ENCODE measurements at regions not wholly inside any gene's neighbourhood (a gene's known extent, or its start where the extent isn't known, plus 50 kb on each side); places are given as distances from the start of the nearest gene placed in this dataset.
"Not testable (repeated sequence)": the region's sequence is repeated elsewhere in the genome, so short reads cannot be mapped to it uniquely, and the experiment has no call there.

- no peak for DNase-seq (ENCODE audit: low spot score)
Measured at GRCh38 chr17:49898366-49899190, 50.7 kb upstream of the TAC4 start.

- peak; percentile 84 for DNase-seq (ENCODE audit: low spot score)
Measured at GRCh38 chr17:49899191-49899485, 51.3 kb upstream of the TAC4 start.

- no peak for DNase-seq (ENCODE audit: low spot score)
Measured at GRCh38 chr17:49899588-49899987, 51.7 kb upstream of the TAC4 start.

GRCh38 chr17:49900801-49901200 lies 52.9 kb upstream of the TAC4 start:
- not testable (repeated sequence) for DNase-seq (ENCODE audit: low spot score)

GRCh38 chr17:49901460-49902331 lies 53.8 kb upstream of the TAC4 start:
- peak; percentile 66 for DNase-seq (ENCODE audit: low spot score)

GRCh38 chr17:49903523-49903922 lies 55.7 kb upstream of the TAC4 start:
- DNase-seq (ENCODE audit: low spot score) = no peak

GRCh38 chr17:49904893-49905292 lies 57.0 kb upstream of the TAC4 start:
- DNase-seq (ENCODE audit: low spot score) = no peak

GRCh38 chr17:49906531-49907136 lies 58.8 kb upstream of the TAC4 start:
- no peak for DNase-seq (ENCODE audit: low spot score)

GRCh38 chr17:49907279-49907678 lies 59.4 kb upstream of the TAC4 start:
- no peak for DNase-seq (ENCODE audit: low spot score)

GRCh38 chr17:49908782-49909714 lies 59.9 kb upstream of the DLX4 start:
- no peak for DNase-seq (ENCODE audit: low spot score)

GRCh38 chr17:49910094-49910857 lies 58.7 kb upstream of the DLX4 start:
- DNase-seq (ENCODE audit: low spot score) = no peak

- DNase-seq (ENCODE audit: low spot score) = no peak
Measured at GRCh38 chr17:49910858-49911204, 58.2 kb upstream of the DLX4 start.

- no peak for DNase-seq (ENCODE audit: low spot score)
Measured at GRCh38 chr17:49911719-49912118, 57.3 kb upstream of the DLX4 start.

GRCh38 chr17:49913226-49914095 lies 55.5 kb upstream of the DLX4 start:
- no peak for DNase-seq (ENCODE audit: low spot score)

- DNase-seq (ENCODE audit: low spot score) = no peak
Measured at GRCh38 chr17:49914096-49914490, 54.9 kb upstream of the DLX4 start.

- DNase-seq (ENCODE audit: low spot score) = no peak
Measured at GRCh38 chr17:49914664-49915063, 54.3 kb upstream of the DLX4 start.

- no peak for DNase-seq (ENCODE audit: low spot score)
Measured at GRCh38 chr17:49915260-49915659, 53.7 kb upstream of the DLX4 start.

- DNase-seq (ENCODE audit: low spot score) = no peak
Measured at GRCh38 chr17:49915670-49916069, 53.3 kb upstream of the DLX4 start.

- no peak for DNase-seq (ENCODE audit: low spot score)
Measured at GRCh38 chr17:49916854-49917515, 52.0 kb upstream of the DLX4 start.

- no peak for DNase-seq (ENCODE audit: low spot score)
Measured at GRCh38 chr17:49918591-49918990, 50.4 kb upstream of the DLX4 start.

All from HuH-7 (cell line).